Fibroblast of mammary gland (primary cell): ENCODE measurements at regions not wholly inside any gene's neighbourhood (a gene's known extent, or its start where the extent isn't known, plus 50 kb on each side); places are given as distances from the start of the nearest gene placed in this dataset.

Experiments
- DNase-seq: peaks from one replicate; pipeline ENCODE4 v3.0.0-alpha.2; 2010; ENCODE audit warnings: low read depth
- H3K4me3 ChIP-seq: 2 replicates; pipeline ENCODE4 v1.5.1; 2011; ENCODE audit warnings: low read depth, mild to moderate bottlenecking, low read length, moderate library complexity; ENCODE audit not compliant: control insufficient read depth
- CTCF ChIP-seq: conservative IDR thresholded peaks from 2 replicates; pipeline ENCODE4 v1.5.1; 2011; ENCODE audit warnings: low read depth, low read length, inconsistent platforms; ENCODE audit not compliant: control insufficient read depth, insufficient read depth

GRCh38 chr17:37796076-37796475 is 51.2 kb upstream of the HNF1B start:
- no peak for TF ChIP-seq CTCF
- no peak for DNase-seq
- H3K4me3 ChIP-seq, result no peak overlapping the region
